GM12878 (cell line): ENCODE measurements at regions not wholly inside any gene's neighbourhood (a gene's known extent, or its start where the extent isn't known, plus 50 kb on each side); places are given as distances from the start of the nearest gene placed in this dataset.

Source experiments
- ATAC-seq: fragments of 200-7000 bp; cut with Tn5 transposase; 3 replicates; pipeline ENCODE4 v1.9.1; 2020; ENCODE audit warnings: mild to moderate bottlenecking, moderate library complexity
- BruUV-seq: library from RNA; stranded (reverse); fragments of 400-500 nt; replicated peaks from 2 replicates; lab custom pipeline; 2021; lab: Mats Ljungman, UMichigan
- CTCF ChIA-PET: fragments of 300-600 bp; sonication (Branson Sonifier 250); formaldehyde crosslinking; extraction: SDS; loops from one replicate; lab custom pipeline; 2021; ENCODE audit warnings: inconsistent platforms; lab: Yijun Ruan, JAX
- POLR2A ChIA-PET: fragments of 350-600 bp; formaldehyde crosslinking; extraction: SDS; loops from one replicate; lab custom pipeline; 2021; ENCODE audit warnings: inconsistent platforms; lab: Charles Lee
- RAD21 ChIA-PET: fragments of 300-600 bp; sonication (Branson Sonifier 250); formaldehyde crosslinking; loops from one replicate; lab custom pipeline; 2023; ENCODE audit warnings: antibody characterized with exemption; ENCODE audit not compliant: unreplicated experiment; lab: Charles Lee
- SMC1A ChIA-PET: fragments of 300-600 bp; sonication (Branson Sonifier 250); formaldehyde crosslinking; loops from one replicate; lab custom pipeline; 2023; ENCODE audit not compliant: unreplicated experiment, uncharacterized antibody; lab: Charles Lee
- DNase-seq: peaks from one replicate; pipeline ENCODE4 v3.0.0-alpha.2; 2011; ENCODE audit warnings: low read depth, low spot score
- FAIRE-seq: peaks from 3 replicates; lab custom pipeline; 2011; peaks lifted over from hg19 to GRCh38; lab: Jason Lieb, UNC
- H2AFZ ChIP-seq: 2 replicates; pipeline ENCODE4 v1.6.0; 2011; ENCODE audit warnings: low read depth, low read length, control low read depth; ENCODE audit not compliant: control insufficient read depth
- H3K27ac ChIP-seq: 2 replicates; pipeline ENCODE4 v1.5.1; 2011; ENCODE audit warnings: control low read depth; ENCODE audit not compliant: control insufficient read depth, insufficient read depth
- H3K27me3 ChIP-seq, 2 experiments: replicated peaks in 1 of 2; 2 replicates each; pipeline versions ENCODE4 v1.6.0 to v1.6.1; 2011; ENCODE audit warnings: low read length in 1 of 2; ENCODE audit not compliant: control insufficient read depth in 2 of 2, insufficient read depth in 2 of 2
- H3K36me3 ChIP-seq, 2 experiments: 2 replicates each; pipeline ENCODE4 v1.5.1; 2011; ENCODE audit warnings: low read length in 1 of 2; ENCODE audit not compliant: control insufficient read depth in 2 of 2, insufficient read depth in 2 of 2
- H3K4me1 ChIP-seq: 2 replicates; pipeline ENCODE4 v1.6.1; 2011; ENCODE audit warnings: mild to moderate bottlenecking, low read length, moderate library complexity, mixed read lengths; ENCODE audit not compliant: control insufficient read depth, insufficient read depth
- H3K4me2 ChIP-seq: 2 replicates; pipeline ENCODE4 v1.6.0; 2011; ENCODE audit warnings: control low read depth; ENCODE audit not compliant: control insufficient read depth, insufficient read depth
- H3K4me3 ChIP-seq: fragments of 200-600 bp; sonication (generic); 2 replicates; pipeline ENCODE4 v1.5.1; 2016
- H3K79me2 ChIP-seq: 2 replicates; pipeline ENCODE4 v1.6.0; 2011; ENCODE audit warnings: low read length; ENCODE audit not compliant: control insufficient read depth, insufficient read depth
- H3K9ac ChIP-seq: 2 replicates; pipeline ENCODE4 v1.8.0; 2011; ENCODE audit warnings: low read length, control low read depth, mixed read lengths; ENCODE audit not compliant: control insufficient read depth, insufficient read depth
- H3K9me3 ChIP-seq: replicated peaks from 3 replicates; pipeline ENCODE4 v1.5.1; 2011; ENCODE audit warnings: mild to moderate bottlenecking, low read length; ENCODE audit not compliant: control insufficient read depth, insufficient read depth
- H4K20me1 ChIP-seq: 2 replicates; pipeline ENCODE4 v1.6.0; 2011; ENCODE audit not compliant: control insufficient read depth, insufficient read depth
- CHD2 ChIP-seq: IDR thresholded peaks from 2 replicates; pipeline ENCODE4 v1.6.1; 2011; ENCODE audit warnings: low read depth, low read length, improper control_type of control experiment, borderline replicate concordance
- EP300 ChIP-seq, 2 experiments: fragments of 150-350 bp in 1 of 2; IDR thresholded peaks; 2 replicates each; pipeline ENCODE4 v1.6.1; 2011 to 2012; ENCODE audit warnings: low read depth in 2 of 2, low read length in 2 of 2, borderline replicate concordance in 1 of 2, improper control_type of control experiment in 1 of 2, inconsistent platforms in 1 of 2; ENCODE audit not compliant: control insufficient read depth in 1 of 2
- ESRRA ChIP-seq: IDR thresholded peaks from 2 replicates; pipeline ENCODE4 v1.6.1; 2012; ENCODE audit warnings: mild to moderate bottlenecking, low read length, improper control_type of control experiment
- HDGF ChIP-seq: fragments of 450-650 bp; IDR thresholded peaks from 2 replicates; pipeline ENCODE4 v1.6.1; 2016; ENCODE audit warnings: antibody characterized with exemption
- KAT2A ChIP-seq: conservative IDR thresholded peaks from 2 replicates; pipeline ENCODE4 v1.6.1; 2011; ENCODE audit warnings: low read depth, low read length; ENCODE audit not compliant: control insufficient read depth
- RB1 ChIP-seq: fragments of 450-650 bp; formaldehyde crosslinking; IDR thresholded peaks from 2 replicates; pipeline ENCODE4 v1.6.1; 2017; ENCODE audit warnings: mild to moderate bottlenecking, borderline replicate concordance
- SIX5 ChIP-seq: IDR thresholded peaks from 2 replicates; pipeline ENCODE4 v1.6.1; 2011; ENCODE audit warnings: mild to moderate bottlenecking, low read depth, low read length, moderate library complexity; ENCODE audit not compliant: severe bottlenecking
- SMC3 ChIP-seq: IDR thresholded peaks from 2 replicates; pipeline ENCODE4 v1.6.1; 2011; ENCODE audit warnings: low read length, improper control_type of control experiment, borderline replicate concordance
- SUZ12 ChIP-seq: fragments of 200-600 bp; sonication (generic); IDR thresholded peaks from one replicate; pipeline ENCODE4 v1.6.1; 2018; ENCODE audit warnings: antibody characterized with exemption, mild to moderate bottlenecking; ENCODE audit not compliant: unreplicated experiment
- TCF12 ChIP-seq: IDR thresholded peaks from 2 replicates; pipeline ENCODE4 v1.6.1; 2011; ENCODE audit warnings: low read depth, mild to moderate bottlenecking, low read length
- YY1 ChIP-seq: IDR thresholded peaks from 2 replicates; pipeline ENCODE4 v1.6.1; 2011; ENCODE audit warnings: low read depth, mild to moderate bottlenecking, low read length
- ZBED1 ChIP-seq: IDR thresholded peaks from 2 replicates; pipeline ENCODE4 v1.6.1; 2016; ENCODE audit warnings: borderline replicate concordance
- ZNF622 ChIP-seq: fragments of 450-650 bp; IDR thresholded peaks from 2 replicates; pipeline ENCODE4 v1.6.1; 2017; ENCODE audit warnings: mild to moderate bottlenecking, inconsistent platforms
- ZSCAN29 ChIP-seq: fragments of 450-650 bp; IDR thresholded peaks from 2 replicates; pipeline ENCODE4 v1.6.1; 2017; ENCODE audit warnings: mild to moderate bottlenecking, moderate library complexity
- WGBS: methylation state at CpG from one replicate; pipeline ENCODE4 v1.1.6; 2016; ENCODE audit warnings: low lambda C conversion rate; ENCODE audit not compliant: insufficient replicate concordance, insufficient coverage; ENCODE audit errors: missing lambda C conversion rate; 5-methylcytosine and 5-hydroxymethylcytosine counted together
- in situ Hi-C: fragments of 300-500 bp; cut with MboI; formaldehyde crosslinking; loops from 9 replicates; pipeline ENCODE4 v1.14.3; 2018; ENCODE audit warnings: mixed read lengths
- intact Hi-C: fragments of 100-400 bp; cut with micrococcal nuclease; formaldehyde crosslinking; loops from one replicate; pipeline ENCODE4 v1.14.2; 2022; ENCODE audit not compliant: unreplicated experiment
- TF ChIP-seq, protein P1 (sequence below): IDR thresholded peaks from 2 replicates; pipeline ENCODE4 v1.6.1; 2011; ENCODE audit warnings: low read depth, low read length, improper control_type of control experiment, borderline replicate concordance
- TF ChIP-seq, protein P2 (sequence below): IDR thresholded peaks from 2 replicates; pipeline ENCODE4 v1.6.1; 2012; ENCODE audit warnings: low read depth, low read length, improper control_type of control experiment
- TF ChIP-seq, protein P3 (sequence below): fragments of 450-650 bp; IDR thresholded peaks from 2 replicates; pipeline ENCODE4 v1.6.1; 2017; ENCODE audit warnings: mild to moderate bottlenecking, moderate library complexity

DNA sequence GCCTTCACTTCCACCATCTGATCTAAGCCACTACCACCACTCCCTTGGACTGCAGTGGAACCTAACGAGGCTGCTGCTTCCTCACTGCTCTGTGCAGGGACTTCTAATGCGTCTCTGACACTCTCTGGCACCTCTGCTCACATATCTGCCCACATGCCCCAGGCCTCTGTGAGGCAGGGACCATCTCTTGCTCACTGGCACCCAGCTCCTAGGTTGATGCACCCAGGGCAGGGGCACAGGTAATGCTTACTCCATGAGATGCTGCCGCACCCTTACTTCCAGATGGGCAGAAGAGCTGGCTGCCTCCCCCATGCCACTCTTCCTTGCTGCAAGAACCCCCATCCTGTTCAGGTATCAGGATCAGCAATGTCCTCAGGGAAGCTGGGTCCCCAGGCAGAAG is 294.0 kb upstream of the HS6ST1 start (continued):
- TF ChIP-seq, protein P1, sequence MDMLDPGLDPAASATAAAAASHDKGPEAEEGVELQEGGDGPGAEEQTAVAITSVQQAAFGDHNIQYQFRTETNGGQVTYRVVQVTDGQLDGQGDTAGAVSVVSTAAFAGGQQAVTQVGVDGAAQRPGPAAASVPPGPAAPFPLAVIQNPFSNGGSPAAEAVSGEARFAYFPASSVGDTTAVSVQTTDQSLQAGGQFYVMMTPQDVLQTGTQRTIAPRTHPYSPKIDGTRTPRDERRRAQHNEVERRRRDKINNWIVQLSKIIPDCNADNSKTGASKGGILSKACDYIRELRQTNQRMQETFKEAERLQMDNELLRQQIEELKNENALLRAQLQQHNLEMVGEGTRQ = no peak
- TF ChIP-seq CHD2 = no peak

DNA sequence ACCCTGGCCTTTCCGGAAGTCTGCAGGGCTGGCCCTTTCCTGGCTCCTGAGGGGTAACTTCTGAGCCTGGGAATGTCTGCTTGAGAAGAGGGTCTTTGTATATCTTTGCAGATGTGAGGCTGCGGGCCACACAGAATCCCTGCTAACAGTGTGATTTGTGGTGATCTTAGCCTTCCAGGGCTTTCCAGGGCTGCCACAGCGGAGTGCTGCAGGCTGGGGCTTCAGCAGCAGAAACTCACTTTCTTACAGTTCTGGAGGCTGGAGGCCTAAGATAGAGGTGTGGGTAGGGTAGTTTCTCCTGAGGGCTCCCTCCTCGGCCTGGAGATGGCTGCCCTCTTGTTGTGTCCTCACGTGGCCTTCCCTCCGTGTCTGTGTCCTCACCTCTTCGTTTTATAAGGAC is 294.7 kb upstream of the HS6ST1 start:
- Histone ChIP-seq H4K20me1 (no peaks in the 10 kb centered on the region), H3K79me2 (no peaks in the 10 kb centered on the region), H3K9me3 (no peaks in the 10 kb centered on the region), H3K4me3 (no peak overlapping the region), H3K9ac (no peak overlapping the region), H3K27ac (no peak overlapping the region), H2AFZ (no peak overlapping the region), H3K4me1 (no peaks in the 10 kb centered on the region), H3K36me3 (no peaks in the 10 kb centered on the region), H3K27me3 (peaks cover 0 to 2% of the 10 kb centered on the region in 2 experiments; a peak in 1 of 4 replicates), H3K4me2 (no peak overlapping the region)
- FAIRE-seq = no peak
- 38% methylated on average over 7 of the region's 7 CpGs for WGBS
- ChIA-PET POLR2A (no interaction called here), SMC1A (no interaction called here), RAD21 (no interaction called here), CTCF (no interaction called here)
- intact Hi-C loops (no loop called here), in situ Hi-C loops (no loop called here)
- DNase-seq = no peak
- ATAC-seq = no peak
- BruUV-seq = no TSS peak
- no peak for TF ChIP-seq TCF12
- TF ChIP-seq SIX5 = no peak
- no peak for TF ChIP-seq EP300 (IDR thresholded peaks at IDR 0.05; ENCODE audit: borderline replicate concordance in 1 of 2, control insufficient read depth in 1 of 2, low read depth in 2 of 2, low read length in 2 of 2)
- TF ChIP-seq, protein P2, sequence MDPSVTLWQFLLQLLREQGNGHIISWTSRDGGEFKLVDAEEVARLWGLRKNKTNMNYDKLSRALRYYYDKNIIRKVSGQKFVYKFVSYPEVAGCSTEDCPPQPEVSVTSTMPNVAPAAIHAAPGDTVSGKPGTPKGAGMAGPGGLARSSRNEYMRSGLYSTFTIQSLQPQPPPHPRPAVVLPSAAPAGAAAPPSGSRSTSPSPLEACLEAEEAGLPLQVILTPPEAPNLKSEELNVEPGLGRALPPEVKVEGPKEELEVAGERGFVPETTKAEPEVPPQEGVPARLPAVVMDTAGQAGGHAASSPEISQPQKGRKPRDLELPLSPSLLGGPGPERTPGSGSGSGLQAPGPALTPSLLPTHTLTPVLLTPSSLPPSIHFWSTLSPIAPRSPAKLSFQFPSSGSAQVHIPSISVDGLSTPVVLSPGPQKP = no peak
- no peak for TF ChIP-seq YY1
- TF ChIP-seq ZSCAN29 = no peak
- no peak for TF ChIP-seq HDGF
- no peak for TF ChIP-seq RB1
- no peak for TF ChIP-seq SMC3
- no peak for TF ChIP-seq KAT2A
- TF ChIP-seq ESRRA = no peak
- no peak for TF ChIP-seq SUZ12
- TF ChIP-seq, protein P3, sequence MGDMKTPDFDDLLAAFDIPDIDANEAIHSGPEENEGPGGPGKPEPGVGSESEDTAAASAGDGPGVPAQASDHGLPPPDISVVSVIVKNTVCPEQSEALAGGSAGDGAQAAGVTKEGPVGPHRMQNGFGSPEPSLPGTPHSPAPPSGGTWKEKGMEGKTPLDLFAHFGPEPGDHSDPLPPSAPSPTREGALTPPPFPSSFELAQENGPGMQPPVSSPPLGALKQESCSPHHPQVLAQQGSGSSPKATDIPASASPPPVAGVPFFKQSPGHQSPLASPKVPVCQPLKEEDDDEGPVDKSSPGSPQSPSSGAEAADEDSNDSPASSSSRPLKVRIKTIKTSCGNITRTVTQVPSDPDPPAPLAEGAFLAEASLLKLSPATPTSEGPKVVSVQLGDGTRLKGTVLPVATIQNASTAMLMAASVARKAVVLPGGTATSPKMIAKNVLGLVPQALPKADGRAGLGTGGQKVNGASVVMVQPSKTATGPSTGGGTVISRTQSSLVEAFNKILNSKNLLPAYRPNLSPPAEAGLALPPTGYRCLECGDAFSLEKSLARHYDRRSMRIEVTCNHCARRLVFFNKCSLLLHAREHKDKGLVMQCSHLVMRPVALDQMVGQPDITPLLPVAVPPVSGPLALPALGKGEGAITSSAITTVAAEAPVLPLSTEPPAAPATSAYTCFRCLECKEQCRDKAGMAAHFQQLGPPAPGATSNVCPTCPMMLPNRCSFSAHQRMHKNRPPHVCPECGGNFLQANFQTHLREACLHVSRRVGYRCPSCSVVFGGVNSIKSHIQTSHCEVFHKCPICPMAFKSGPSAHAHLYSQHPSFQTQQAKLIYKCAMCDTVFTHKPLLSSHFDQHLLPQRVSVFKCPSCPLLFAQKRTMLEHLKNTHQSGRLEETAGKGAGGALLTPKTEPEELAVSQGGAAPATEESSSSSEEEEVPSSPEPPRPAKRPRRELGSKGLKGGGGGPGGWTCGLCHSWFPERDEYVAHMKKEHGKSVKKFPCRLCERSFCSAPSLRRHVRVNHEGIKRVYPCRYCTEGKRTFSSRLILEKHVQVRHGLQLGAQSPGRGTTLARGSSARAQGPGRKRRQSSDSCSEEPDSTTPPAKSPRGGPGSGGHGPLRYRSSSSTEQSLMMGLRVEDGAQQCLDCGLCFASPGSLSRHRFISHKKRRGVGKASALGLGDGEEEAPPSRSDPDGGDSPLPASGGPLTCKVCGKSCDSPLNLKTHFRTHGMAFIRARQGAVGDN = no peak
- no peak for TF ChIP-seq ZBED1
- no peak for TF ChIP-seq ZNF622
- TF ChIP-seq, all 136 proteins: peak for 0
